ENCODE measurements at regions not wholly inside any gene's neighbourhood (a gene's known extent, or its start where the extent isn't known, plus 50 kb on each side); places are given as distances from the start of the nearest gene placed in this dataset.

DNA sequence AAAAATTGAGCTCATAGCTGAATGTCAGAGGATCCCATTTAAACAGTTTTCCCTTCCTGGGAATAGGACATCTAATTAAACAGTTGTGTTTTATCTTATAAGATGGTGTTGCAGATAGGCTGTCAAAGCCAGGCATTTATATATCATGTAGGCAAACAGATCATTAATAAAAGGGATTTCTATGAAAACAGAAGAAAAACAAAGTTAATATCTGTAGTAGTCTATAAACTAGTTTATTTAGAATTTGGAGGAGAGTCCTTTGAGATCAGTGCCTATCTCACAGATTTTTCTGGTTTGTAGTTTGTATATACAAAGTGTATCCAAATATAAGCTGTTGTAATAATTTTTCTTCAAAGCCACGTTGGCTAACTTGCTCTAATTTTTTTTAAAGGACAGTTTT is 1738.2 kb upstream of the PIK3C3 start:
- H3K9me3 ChIP-seq (replicated peaks; ENCODE audit: control insufficient read depth, insufficient read depth, low read length) = no peaks in the 10 kb centered on the region
- no peak overlapping the region for H3K27ac ChIP-seq (ENCODE audit: insufficient read depth, low read depth, low read length)
- H3K9me1 ChIP-seq (replicated peaks; ENCODE audit: control insufficient read depth, extremely low read depth, insufficient read depth, low read length) = no peaks in the 10 kb centered on the region
- TF ChIP-seq JUN (IDR thresholded peaks at IDR 0.05; ENCODE audit: borderline replicate concordance, insufficient read depth, insufficient read length, low read depth) = no peak
- no peak for TF ChIP-seq POLR2A (IDR thresholded peaks at IDR 0.05; ENCODE audit: low read depth, low read length)
- no peak for TF ChIP-seq FOS (IDR thresholded peaks at IDR 0.05; ENCODE audit: borderline replicate concordance, insufficient read depth, low read length)
- TF ChIP-seq POLR2AphosphoS5 (IDR thresholded peaks at IDR 0.05; ENCODE audit: insufficient read depth, low read depth, low read length) = no peak
- TF ChIP-seq, protein P1, sequence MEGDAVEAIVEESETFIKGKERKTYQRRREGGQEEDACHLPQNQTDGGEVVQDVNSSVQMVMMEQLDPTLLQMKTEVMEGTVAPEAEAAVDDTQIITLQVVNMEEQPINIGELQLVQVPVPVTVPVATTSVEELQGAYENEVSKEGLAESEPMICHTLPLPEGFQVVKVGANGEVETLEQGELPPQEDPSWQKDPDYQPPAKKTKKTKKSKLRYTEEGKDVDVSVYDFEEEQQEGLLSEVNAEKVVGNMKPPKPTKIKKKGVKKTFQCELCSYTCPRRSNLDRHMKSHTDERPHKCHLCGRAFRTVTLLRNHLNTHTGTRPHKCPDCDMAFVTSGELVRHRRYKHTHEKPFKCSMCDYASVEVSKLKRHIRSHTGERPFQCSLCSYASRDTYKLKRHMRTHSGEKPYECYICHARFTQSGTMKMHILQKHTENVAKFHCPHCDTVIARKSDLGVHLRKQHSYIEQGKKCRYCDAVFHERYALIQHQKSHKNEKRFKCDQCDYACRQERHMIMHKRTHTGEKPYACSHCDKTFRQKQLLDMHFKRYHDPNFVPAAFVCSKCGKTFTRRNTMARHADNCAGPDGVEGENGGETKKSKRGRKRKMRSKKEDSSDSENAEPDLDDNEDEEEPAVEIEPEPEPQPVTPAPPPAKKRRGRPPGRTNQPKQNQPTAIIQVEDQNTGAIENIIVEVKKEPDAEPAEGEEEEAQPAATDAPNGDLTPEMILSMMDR (IDR thresholded peaks at IDR 0.05; ENCODE audit: extremely low read depth in 1 of 2, insufficient read depth in 1 of 2, low read depth in 1 of 2, low read length in 2 of 2) = no peak
- no peaks in the 10 kb centered on the region for H3K27me3 ChIP-seq (ENCODE audit: control insufficient read depth in 2 of 2, insufficient read depth in 2 of 2, low read length in 2 of 2)
- no peaks in the 10 kb centered on the region for H3K4me1 ChIP-seq (ENCODE audit: control insufficient read depth, extremely low read depth, insufficient read depth, low read length)
- no peaks in the 10 kb centered on the region for H3K36me3 ChIP-seq (ENCODE audit: control insufficient read depth in 2 of 2, extremely low read depth in 1 of 2, insufficient read depth in 2 of 2, low read length in 2 of 2)
- no peak overlapping the region for H3K4me3 ChIP-seq (replicated peaks in 1 of 3; ENCODE audit: insufficient read depth in 1 of 3, low read depth in 1 of 3, low read length in 3 of 3)
- FAIRE-seq (no peak), DNase-seq (ENCODE audit: low read depth, low spot score) (no peak)
- no peak overlapping the region for H3K4me2 ChIP-seq (ENCODE audit: insufficient read depth, low read length)
- no peaks in the 10 kb centered on the region for H4K20me1 ChIP-seq (replicated peaks; ENCODE audit: control insufficient read depth, extremely low read depth, insufficient read depth, low read length)
- POLR2A ChIA-PET = no interaction called here
- H3K9ac ChIP-seq (replicated peaks; ENCODE audit: extremely low read depth, insufficient read depth, low read length) = no peak overlapping the region
- CTCF ChIA-PET = interaction anchor here (1.2 kb wide), 1 partner anchor 9 kb away, joined by 3 read pairs; no protein-coding TSS in a partner anchor
- no TSS peak for BruUV-seq (replicated peaks)
- no peaks in the 10 kb centered on the region for H3K79me2 ChIP-seq (ENCODE audit: control insufficient read depth, insufficient read depth, low read length)
- intact Hi-C loops (cut with micrococcal nuclease) (no loop called here), dilution Hi-C loops (cut with MboI; ENCODE audit: extremely low pct_ligation_motif_present, low sequenced_read_pairs) (no loop called here)
- H2AFZ ChIP-seq (ENCODE audit: low read depth, low read length) = no peak overlapping the region

DNA sequence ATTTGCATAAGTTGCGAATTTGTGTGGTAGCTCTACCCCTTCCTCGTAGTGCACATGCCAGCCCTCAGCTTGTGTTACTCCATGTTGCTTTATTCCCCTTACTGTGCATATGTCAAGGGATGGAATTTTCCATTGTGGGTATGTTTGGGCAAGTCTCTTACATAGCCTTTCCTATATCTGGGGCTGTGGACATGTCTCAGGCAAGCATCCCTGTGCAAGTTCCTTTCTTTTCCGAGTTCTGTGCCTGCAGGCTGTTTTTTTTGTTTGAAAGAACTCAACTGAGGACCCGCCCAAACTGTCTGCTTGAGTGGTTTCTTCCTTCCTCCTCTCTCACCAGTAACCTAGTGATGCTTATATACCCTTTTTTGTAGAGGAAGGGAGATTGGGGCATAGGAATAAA is 1739.1 kb upstream of the PIK3C3 start:
- DNase-seq (ENCODE audit: low read depth, low spot score) = no peak
- no peaks in the 10 kb centered on the region for H3K79me2 ChIP-seq (ENCODE audit: control insufficient read depth, insufficient read depth, low read length)
- dilution Hi-C loops (cut with MboI; ENCODE audit: extremely low pct_ligation_motif_present, low sequenced_read_pairs) (no loop called here), intact Hi-C loops (cut with micrococcal nuclease) (no loop called here)
- no peaks in the 10 kb centered on the region for H3K27me3 ChIP-seq (ENCODE audit: control insufficient read depth in 2 of 2, insufficient read depth in 2 of 2, low read length in 2 of 2)
- ChIA-PET POLR2A (no interaction called here), CTCF (interaction anchor here (1.2 kb wide), 1 partner anchor 8 kb away, joined by 3 read pairs; no protein-coding TSS in a partner anchor)
- no TSS peak for BruUV-seq (replicated peaks)
- no peak for TF ChIP-seq JUN (IDR thresholded peaks at IDR 0.05; ENCODE audit: borderline replicate concordance, insufficient read depth, insufficient read length, low read depth)
- TF ChIP-seq MYC (IDR thresholded peaks at IDR 0.05; ENCODE audit: low read depth, low read length) = no peak
- TF ChIP-seq POLR2A (IDR thresholded peaks at IDR 0.05; ENCODE audit: low read depth, low read length) = no peak
- no peak for TF ChIP-seq FOS (IDR thresholded peaks at IDR 0.05; ENCODE audit: borderline replicate concordance, insufficient read depth, low read length)
- TF ChIP-seq POLR2AphosphoS5 (IDR thresholded peaks at IDR 0.05; ENCODE audit: insufficient read depth, low read depth, low read length) = no peak
- TF ChIP-seq GATA2 (IDR thresholded peaks at IDR 0.05; ENCODE audit: insufficient read depth, insufficient read length, low read depth, low read length) = no peak
- TF ChIP-seq, protein P2, sequence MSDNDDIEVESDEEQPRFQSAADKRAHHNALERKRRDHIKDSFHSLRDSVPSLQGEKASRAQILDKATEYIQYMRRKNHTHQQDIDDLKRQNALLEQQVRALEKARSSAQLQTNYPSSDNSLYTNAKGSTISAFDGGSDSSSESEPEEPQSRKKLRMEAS (IDR thresholded peaks at IDR 0.05; ENCODE audit: insufficient read depth, insufficient read length) = no peak
- TF ChIP-seq, protein P1 (IDR thresholded peaks at IDR 0.05; ENCODE audit: extremely low read depth in 1 of 2, insufficient read depth in 1 of 2, low read depth in 1 of 2, low read length in 2 of 2) = no peak
- no peak for TF ChIP-seq EZH2 (IDR thresholded peaks at IDR 0.05; ENCODE audit: borderline replicate concordance, low read depth, low read length, severe bottlenecking)
- H3K4me1 ChIP-seq (ENCODE audit: control insufficient read depth, extremely low read depth, insufficient read depth, low read length) = no peaks in the 10 kb centered on the region
- no peak for FAIRE-seq
- H3K4me2 ChIP-seq (ENCODE audit: insufficient read depth, low read length) = no peak overlapping the region
- H3K27ac ChIP-seq (ENCODE audit: insufficient read depth, low read depth, low read length) = no peak overlapping the region
- no peaks in the 10 kb centered on the region for H3K9me3 ChIP-seq (replicated peaks; ENCODE audit: control insufficient read depth, insufficient read depth, low read length)
- no peaks in the 10 kb centered on the region for H3K36me3 ChIP-seq (ENCODE audit: control insufficient read depth in 2 of 2, extremely low read depth in 1 of 2, insufficient read depth in 2 of 2, low read length in 2 of 2)
- H3K9ac ChIP-seq (replicated peaks; ENCODE audit: extremely low read depth, insufficient read depth, low read length) = no peak overlapping the region
- H2AFZ ChIP-seq (ENCODE audit: low read depth, low read length) = no peak overlapping the region
- no peak overlapping the region for H3K4me3 ChIP-seq (replicated peaks in 1 of 3; ENCODE audit: insufficient read depth in 1 of 3, low read depth in 1 of 3, low read length in 3 of 3)
- no peaks in the 10 kb centered on the region for H4K20me1 ChIP-seq (replicated peaks; ENCODE audit: control insufficient read depth, extremely low read depth, insufficient read depth, low read length)
- no peaks in the 10 kb centered on the region for H3K9me1 ChIP-seq (replicated peaks; ENCODE audit: control insufficient read depth, extremely low read depth, insufficient read depth, low read length)

Measured in endothelial cell of umbilical vein (primary cell).